Calu3 (cell line): ENCODE measurements at regions not wholly inside any gene's neighbourhood (a gene's known extent, or its start where the extent isn't known, plus 50 kb on each side); places are given as distances from the start of the nearest gene placed in this dataset.

ENCODE experiments used
- BruUV-seq: library from RNA; stranded (reverse); fragments of 400-500 nt; replicated peaks from 2 replicates; lab custom pipeline; 2021; lab: Mats Ljungman, UMichigan
- CTCF ChIA-PET: fragments of 300-600 bp; sonication (Branson Sonifier 250); formaldehyde crosslinking; loops from one replicate; lab custom pipeline; 2022; ENCODE audit warnings: antibody characterized with exemption; lab: Charles Lee
- DNase-seq: peaks from one replicate; pipeline ENCODE4 v3.0.0; 2022
- H3K27ac Mint-ChIP-seq: one replicate; pipeline ENCODE4 v1.8.0; 2022; ENCODE audit warnings: mixed read lengths; ENCODE audit not compliant: unreplicated experiment
- H3K27me3 Mint-ChIP-seq: one replicate; pipeline ENCODE4 v1.8.0; 2022; ENCODE audit warnings: mixed read lengths; ENCODE audit not compliant: unreplicated experiment
- H3K36me3 Mint-ChIP-seq: one replicate; pipeline ENCODE4 v1.8.0; 2022; ENCODE audit warnings: mild to moderate bottlenecking, moderate library complexity, mixed read lengths; ENCODE audit not compliant: insufficient read depth, unreplicated experiment
- H3K4me1 Mint-ChIP-seq: one replicate; pipeline ENCODE4 v1.8.0; 2022; ENCODE audit warnings: mild to moderate bottlenecking, low read depth, mixed read lengths; ENCODE audit not compliant: unreplicated experiment
- H3K4me3 Mint-ChIP-seq: one replicate; pipeline ENCODE4 v1.8.0; 2022; ENCODE audit warnings: mild to moderate bottlenecking, low read depth, moderate library complexity, mixed read lengths; ENCODE audit not compliant: unreplicated experiment
- H3K9me3 Mint-ChIP-seq: one replicate; pipeline ENCODE4 v1.8.0; 2022; ENCODE audit warnings: low read depth, mixed read lengths; ENCODE audit not compliant: unreplicated experiment
- CTCF ChIP-seq: fragments of 200-600 bp; IDR thresholded peaks from one replicate; pipeline ENCODE4 v1.8.0; 2022; ENCODE audit warnings: antibody characterized with exemption; ENCODE audit not compliant: unreplicated experiment
- intact Hi-C: fragments of 100-400 bp; cut with micrococcal nuclease; formaldehyde crosslinking; loops from one replicate; pipeline ENCODE4 v1.10.0; 2022; ENCODE audit not compliant: unreplicated experiment

GRCh38 chr11:14593671-14594070 is 49.9 kb upstream of the PDE3B start:
- Mint-ChIP-seq H3K4me3 (no peak overlapping the region), H3K27me3 (no peaks in the 10 kb centered on the region), H3K4me1 (no peaks in the 10 kb centered on the region), H3K36me3 (no peaks in the 10 kb centered on the region), H3K27ac (no peak overlapping the region), H3K9me3 (peaks cover 9% of the 10 kb centered on the region)
- TF ChIP-seq CTCF: no peak
- intact Hi-C loops: no loop called here
- no peak for DNase-seq
- CTCF ChIA-PET: no interaction called here
- BruUV-seq: no TSS peak
